Activated T-helper 2 cell treated with anti-CD3 and anti-CD28 coated beads, Interferon-gamma antibody, Interleukin-2, Interleukin-4, amounts not matched to agents 10 μg/mL and 5 μg/mL and 100 μg/mL, durations not matched to agents 14 hours and 24 hours and 36 hours (primary cell): ENCODE measurements at regions not wholly inside any gene's neighbourhood (a gene's known extent, or its start where the extent isn't known, plus 50 kb on each side); places are given as distances from the start of the nearest gene placed in this dataset.
"Not testable (repeated sequence)": the region's sequence is repeated elsewhere in the genome, so short reads cannot be mapped to it uniquely, and the experiment has no call there.

Experiments used
- DNase-seq: peaks from one replicate; pipeline ENCODE4 v3.0.0; 2021; ENCODE audit warnings: low spot score
- H3K27ac Mint-ChIP-seq: one replicate; pipeline ENCODE4 v1.8.0; 2021; ENCODE audit warnings: mixed read lengths
- H3K27me3 Mint-ChIP-seq: one replicate; pipeline ENCODE4 v1.8.0; 2021; ENCODE audit warnings: low read depth, mixed read lengths
- H3K36me3 Mint-ChIP-seq: one replicate; pipeline ENCODE4 v1.8.0; 2021; ENCODE audit warnings: low read depth, mixed read lengths
- H3K4me1 Mint-ChIP-seq: one replicate; pipeline ENCODE4 v1.8.0; 2021; ENCODE audit warnings: low read depth, mixed read lengths
- H3K4me3 Mint-ChIP-seq: one replicate; pipeline ENCODE4 v1.8.0; 2021; ENCODE audit warnings: low read depth, mild to moderate bottlenecking, moderate library complexity, mixed read lengths
- H3K9me3 Mint-ChIP-seq: one replicate; pipeline ENCODE4 v1.8.0; 2021; ENCODE audit warnings: mixed read lengths
- intact Hi-C: fragments of 100-400 bp; cut with micrococcal nuclease; formaldehyde crosslinking; loops from one replicate; pipeline ENCODE4 v1.15.1; 2023

GRCh38 chr6:47414423-47415167 lies 63.0 kb upstream of the CD2AP start:
- Mint-ChIP-seq H3K4me3 (peak overlapping the region; percentile 70), H3K36me3 (no peaks in the 10 kb centered on the region), H3K9me3 (peaks cover 3% of the 10 kb centered on the region), H3K4me1 (peaks cover 14% of the 10 kb centered on the region), H3K27ac (no peak overlapping the region), H3K27me3 (peaks cover 26% of the 10 kb centered on the region)
- intact Hi-C loops: loop anchor here (1.0 kb wide), 4 partner anchors 217 to 366 kb away; no protein-coding TSS in a partner anchor
- peak; percentile 13 for DNase-seq

GRCh38 chr6:47416396-47417345 lies 60.9 kb upstream of the CD2AP start:
- H3K27ac Mint-ChIP-seq: no peak overlapping the region
- H3K4me1 Mint-ChIP-seq: peaks cover 14% of the 10 kb centered on the region
- H3K9me3 Mint-ChIP-seq: peaks cover 3% of the 10 kb centered on the region
- intact Hi-C loops: no loop called here
- H3K4me3 Mint-ChIP-seq: no peak overlapping the region
- H3K27me3 Mint-ChIP-seq: peaks cover 22% of the 10 kb centered on the region
- no peaks in the 10 kb centered on the region for H3K36me3 Mint-ChIP-seq
- DNase-seq: no peak

- Mint-ChIP-seq H3K9me3 (peaks cover 3% of the 10 kb centered on the region), H3K27me3 (peaks cover 32% of the 10 kb centered on the region), H3K4me1 (peaks cover 6% of the 10 kb centered on the region), H3K4me3 (no peak overlapping the region), H3K27ac (no peak overlapping the region), H3K36me3 (no peaks in the 10 kb centered on the region)
- intact Hi-C loops: no loop called here
- no peak for DNase-seq
Measured at GRCh38 chr6:47419621-47420020, 58.0 kb upstream of the CD2AP start.

- H3K4me3 Mint-ChIP-seq: no peak overlapping the region
- no peak overlapping the region for H3K27ac Mint-ChIP-seq
- no peaks in the 10 kb centered on the region for H3K36me3 Mint-ChIP-seq
- intact Hi-C loops: no loop called here
- DNase-seq: no peak
- peaks cover 4% of the 10 kb centered on the region for H3K9me3 Mint-ChIP-seq
- H3K4me1 Mint-ChIP-seq: no peaks in the 10 kb centered on the region
- peaks cover 36% of the 10 kb centered on the region for H3K27me3 Mint-ChIP-seq
Measured at GRCh38 chr6:47420394-47421371, 56.9 kb upstream of the CD2AP start.

- Mint-ChIP-seq H3K27me3 (peaks cover 35% of the 10 kb centered on the region), H3K4me1 (peaks cover 4% of the 10 kb centered on the region), H3K4me3 (no peak overlapping the region), H3K36me3 (peaks cover 3% of the 10 kb centered on the region), H3K27ac (no peak overlapping the region), H3K9me3 (peaks cover 19% of the 10 kb centered on the region)
- intact Hi-C loops: no loop called here
- DNase-seq: no peak
Measured at GRCh38 chr6:47423079-47423478, 54.5 kb upstream of the CD2AP start.

GRCh38 chr6:47424436-47424836 lies 53.2 kb upstream of the CD2AP start:
- Mint-ChIP-seq H3K36me3 (peaks cover 3% of the 10 kb centered on the region), H3K4me3 (no peak overlapping the region), H3K4me1 (peaks cover 4% of the 10 kb centered on the region), H3K27me3 (peaks cover 29% of the 10 kb centered on the region), H3K27ac (no peak overlapping the region), H3K9me3 (peaks cover 25% of the 10 kb centered on the region)
- intact Hi-C loops: no loop called here
- DNase-seq: no peak

- DNase-seq, H3K36me3 Mint-ChIP-seq, H3K4me3 Mint-ChIP-seq, H3K27ac Mint-ChIP-seq, H3K4me1 Mint-ChIP-seq, intact Hi-C loops: not testable (repeated sequence)
- Mint-ChIP-seq H3K9me3 (peaks cover 33% of the 10 kb centered on the region), H3K27me3 (peaks cover 24% of the 10 kb centered on the region)
Measured at GRCh38 chr6:47425724-47426123, 51.9 kb upstream of the CD2AP start.

- H3K4me1 Mint-ChIP-seq: peaks cover 4% of the 10 kb centered on the region
Measured at GRCh38 chr6:47426524-47427302, 50.9 kb upstream of the CD2AP start.

GRCh38 chr6:47427680-47428079 lies 49.9 kb upstream of the CD2AP start:
- no peak overlapping the region for H3K4me3 Mint-ChIP-seq
- H3K4me1 Mint-ChIP-seq: peaks cover 4% of the 10 kb centered on the region
- peaks cover 14% of the 10 kb centered on the region for H3K27me3 Mint-ChIP-seq
- H3K27ac Mint-ChIP-seq: no peak overlapping the region
- intact Hi-C loops: no loop called here
- DNase-seq: no peak
- H3K9me3 Mint-ChIP-seq: peaks cover 36% of the 10 kb centered on the region
- peaks cover 3% of the 10 kb centered on the region for H3K36me3 Mint-ChIP-seq

More at GRCh38 chr6:47426524-47427302, 50.9 kb upstream of the CD2AP start:
- Mint-ChIP-seq H3K9me3 (peaks cover 36% of the 10 kb centered on the region), H3K27ac (no peak overlapping the region), H3K4me3 (no peak overlapping the region), H3K36me3 (peaks cover 3% of the 10 kb centered on the region), H3K27me3 (peaks cover 22% of the 10 kb centered on the region)
- no peak for DNase-seq
- intact Hi-C loops: no loop called here
